GM12873 (cell line): ENCODE measurements at regions not wholly inside any gene's neighbourhood (a gene's known extent, or its start where the extent isn't known, plus 50 kb on each side); places are given as distances from the start of the nearest gene placed in this dataset.

Source experiments
- CTCF ChIP-seq: IDR thresholded peaks from 2 replicates; pipeline ENCODE4 v1.5.1; 2012; ENCODE audit warnings: low read depth, mild to moderate bottlenecking, moderate library complexity, low read length, control low read depth; ENCODE audit not compliant: insufficient read depth; ENCODE audit errors: missing control alignments

DNA sequence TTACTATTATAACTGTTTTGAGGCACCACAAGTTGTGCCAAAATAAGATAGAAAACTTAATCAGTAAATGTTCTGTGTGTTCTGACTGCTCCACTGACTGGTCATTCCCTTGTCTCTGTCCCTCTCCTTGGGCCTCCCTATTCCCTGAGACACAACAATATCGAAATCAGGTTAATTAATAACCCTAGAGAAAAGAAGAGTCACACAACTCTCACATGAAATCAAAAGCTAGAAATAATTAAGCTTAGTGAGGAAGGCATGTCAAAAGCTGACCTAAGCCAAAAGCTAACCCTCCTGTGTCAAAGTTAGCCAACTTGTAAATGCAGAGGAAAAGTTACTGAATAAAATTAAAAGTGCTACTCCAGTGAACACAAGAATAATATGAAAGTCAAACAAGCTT is 53.8 kb upstream of the CCDC196 start:
- no peak for TF ChIP-seq CTCF

GRCh38 chr14:66434464-66434863 is 51.7 kb upstream of the CCDC196 start:
- TF ChIP-seq CTCF = no peak

DNA sequence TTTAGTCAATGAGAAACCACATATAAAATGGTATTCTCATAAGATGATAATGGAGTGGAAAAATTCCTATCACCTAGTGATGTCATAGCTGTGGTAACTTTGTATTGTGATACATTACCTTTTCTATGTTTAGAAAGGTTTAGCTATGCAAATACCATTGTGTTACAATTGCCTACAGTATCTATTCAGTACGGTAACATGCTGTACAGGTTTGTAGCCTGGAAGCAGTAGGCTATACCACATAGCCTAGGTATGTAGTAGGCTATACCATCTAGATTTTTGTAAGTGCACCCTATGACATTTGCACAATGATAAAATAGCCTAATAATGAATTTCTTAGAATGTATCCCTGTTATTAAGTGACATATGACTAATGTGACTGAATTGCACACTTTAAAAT is 50.5 kb upstream of the CCDC196 start:
- TF ChIP-seq CTCF = no peak
